Fibroblast of lung (primary cell): ENCODE measurements at regions not wholly inside any gene's neighbourhood (a gene's known extent, or its start where the extent isn't known, plus 50 kb on each side); places are given as distances from the start of the nearest gene placed in this dataset.

ENCODE experiments used
- EZH2 ChIP-seq: IDR thresholded peaks from 2 replicates; pipeline ENCODE4 v1.5.1; 2012; ENCODE audit warnings: low read length, control low read depth, mild to moderate bottlenecking; ENCODE audit errors: missing control alignments
- TF ChIP-seq, protein P1 (sequence below), 2 donors: IDR thresholded peaks in 1 of 2; conservative IDR thresholded peaks in 1 of 2; 1 replicate in 1 of 2; 2 replicates in 1 of 2; pipeline ENCODE4 v1.5.1; 2011 to 2012; ENCODE audit warnings: low read length in 2 of 2, control low read depth in 1 of 2, inconsistent platforms in 1 of 2, low read depth in 1 of 2, mild to moderate bottlenecking in 1 of 2

- TF ChIP-seq, protein P1, sequence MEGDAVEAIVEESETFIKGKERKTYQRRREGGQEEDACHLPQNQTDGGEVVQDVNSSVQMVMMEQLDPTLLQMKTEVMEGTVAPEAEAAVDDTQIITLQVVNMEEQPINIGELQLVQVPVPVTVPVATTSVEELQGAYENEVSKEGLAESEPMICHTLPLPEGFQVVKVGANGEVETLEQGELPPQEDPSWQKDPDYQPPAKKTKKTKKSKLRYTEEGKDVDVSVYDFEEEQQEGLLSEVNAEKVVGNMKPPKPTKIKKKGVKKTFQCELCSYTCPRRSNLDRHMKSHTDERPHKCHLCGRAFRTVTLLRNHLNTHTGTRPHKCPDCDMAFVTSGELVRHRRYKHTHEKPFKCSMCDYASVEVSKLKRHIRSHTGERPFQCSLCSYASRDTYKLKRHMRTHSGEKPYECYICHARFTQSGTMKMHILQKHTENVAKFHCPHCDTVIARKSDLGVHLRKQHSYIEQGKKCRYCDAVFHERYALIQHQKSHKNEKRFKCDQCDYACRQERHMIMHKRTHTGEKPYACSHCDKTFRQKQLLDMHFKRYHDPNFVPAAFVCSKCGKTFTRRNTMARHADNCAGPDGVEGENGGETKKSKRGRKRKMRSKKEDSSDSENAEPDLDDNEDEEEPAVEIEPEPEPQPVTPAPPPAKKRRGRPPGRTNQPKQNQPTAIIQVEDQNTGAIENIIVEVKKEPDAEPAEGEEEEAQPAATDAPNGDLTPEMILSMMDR (conservative IDR thresholded peaks at IDR 0.05 in 1 of 2, IDR thresholded peaks at IDR 0.05 in 1 of 2; ENCODE audit: low read depth in 1 of 2, low read length in 2 of 2) = no peak
- no peak for TF ChIP-seq EZH2
These were observed 213.5 kb upstream of the RND3 start for GRCh38 chr2:150700666-150701580.
